ENCODE measurements at regions not wholly inside any gene's neighbourhood (a gene's known extent, or its start where the extent isn't known, plus 50 kb on each side); places are given as distances from the start of the nearest gene placed in this dataset.

DNA sequence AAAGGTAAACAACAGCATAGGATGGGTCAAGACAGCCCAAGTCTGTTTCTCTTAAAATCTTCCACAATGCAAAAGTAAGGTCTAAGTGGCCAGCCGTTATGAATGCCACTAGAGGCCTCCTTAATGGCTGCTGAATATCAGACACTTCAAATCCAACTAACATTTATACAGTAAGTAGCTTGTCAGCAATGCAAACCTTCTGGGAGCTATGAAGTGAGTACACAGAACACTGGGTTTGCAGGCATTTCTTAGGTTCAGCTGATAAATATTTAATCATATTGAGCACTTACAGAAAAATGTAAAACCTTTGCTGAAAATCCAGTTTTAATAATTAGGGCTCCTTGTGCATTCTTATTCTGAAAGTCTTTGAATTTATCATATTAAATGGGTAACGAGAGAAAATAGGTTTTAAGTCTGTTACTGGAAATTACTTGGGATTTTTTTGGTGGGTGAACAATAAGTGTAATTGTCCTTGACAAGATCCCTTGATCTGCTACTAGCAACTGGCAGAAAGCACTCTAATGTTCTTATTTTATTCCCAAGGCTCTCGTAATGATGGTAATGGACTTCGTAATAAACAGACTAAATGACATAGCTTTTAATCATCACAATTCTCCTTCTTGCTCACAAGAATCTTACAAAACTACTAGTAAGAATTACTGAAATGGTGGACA, 141.7 kb upstream of the GPR149 start:
- TF ChIP-seq, protein P1, sequence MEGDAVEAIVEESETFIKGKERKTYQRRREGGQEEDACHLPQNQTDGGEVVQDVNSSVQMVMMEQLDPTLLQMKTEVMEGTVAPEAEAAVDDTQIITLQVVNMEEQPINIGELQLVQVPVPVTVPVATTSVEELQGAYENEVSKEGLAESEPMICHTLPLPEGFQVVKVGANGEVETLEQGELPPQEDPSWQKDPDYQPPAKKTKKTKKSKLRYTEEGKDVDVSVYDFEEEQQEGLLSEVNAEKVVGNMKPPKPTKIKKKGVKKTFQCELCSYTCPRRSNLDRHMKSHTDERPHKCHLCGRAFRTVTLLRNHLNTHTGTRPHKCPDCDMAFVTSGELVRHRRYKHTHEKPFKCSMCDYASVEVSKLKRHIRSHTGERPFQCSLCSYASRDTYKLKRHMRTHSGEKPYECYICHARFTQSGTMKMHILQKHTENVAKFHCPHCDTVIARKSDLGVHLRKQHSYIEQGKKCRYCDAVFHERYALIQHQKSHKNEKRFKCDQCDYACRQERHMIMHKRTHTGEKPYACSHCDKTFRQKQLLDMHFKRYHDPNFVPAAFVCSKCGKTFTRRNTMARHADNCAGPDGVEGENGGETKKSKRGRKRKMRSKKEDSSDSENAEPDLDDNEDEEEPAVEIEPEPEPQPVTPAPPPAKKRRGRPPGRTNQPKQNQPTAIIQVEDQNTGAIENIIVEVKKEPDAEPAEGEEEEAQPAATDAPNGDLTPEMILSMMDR (IDR thresholded peaks at IDR 0.05; ENCODE audit: low read depth, low read length): no peak
- TF ChIP-seq EZH2phosphoT487 (IDR thresholded peaks at IDR 0.05; ENCODE audit: low read depth): no peak
